ENCODE measurements at regions not wholly inside any gene's neighbourhood (a gene's known extent, or its start where the extent isn't known, plus 50 kb on each side); places are given as distances from the start of the nearest gene placed in this dataset.

- Mint-ChIP-seq H3K27ac (ENCODE audit: low read depth, unreplicated experiment) (no peak overlapping the region), H3K27me3 (ENCODE audit: insufficient read depth, unreplicated experiment) (no peaks in the 10 kb centered on the region), H3K4me1 (ENCODE audit: insufficient read depth, unreplicated experiment) (no peaks in the 10 kb centered on the region), H3K9me3 (ENCODE audit: unreplicated experiment) (no peaks in the 10 kb centered on the region), H3K36me3 (ENCODE audit: insufficient read depth, unreplicated experiment) (no peaks in the 10 kb centered on the region), H3K4me3 (ENCODE audit: unreplicated experiment) (no peak overlapping the region)
- TF ChIP-seq CTCF (IDR thresholded peaks at IDR 0.05; ENCODE audit: unreplicated experiment), result no peak
- POLR2A ChIA-PET, result no interaction called here
- CTCF ChIA-PET, result no interaction called here
- DNase-seq (ENCODE audit: unreplicated experiment), result no peak
- intact Hi-C loops (cut with micrococcal nuclease), result no loop called here
- BruUV-seq (replicated peaks), result no TSS peak
Observed at GRCh38 chr6:126280287-126280686, 59.6 kb upstream of the CENPW start.

- POLR2A ChIA-PET, result interaction anchor here (0.7 kb wide), 1 partner anchor 21 kb away, joined by 4 read pairs; no protein-coding TSS in a partner anchor
- DNase-seq (ENCODE audit: unreplicated experiment), result no peak
- H3K4me1 Mint-ChIP-seq (ENCODE audit: insufficient read depth, unreplicated experiment), result no peaks in the 10 kb centered on the region
- H3K27ac Mint-ChIP-seq (ENCODE audit: low read depth, unreplicated experiment), result no peak overlapping the region
- no TSS peak for BruUV-seq (replicated peaks)
- intact Hi-C loops (cut with micrococcal nuclease), result no loop called here
- H3K27me3 Mint-ChIP-seq (ENCODE audit: insufficient read depth, unreplicated experiment), result no peaks in the 10 kb centered on the region
- no peaks in the 10 kb centered on the region for H3K36me3 Mint-ChIP-seq (ENCODE audit: insufficient read depth, unreplicated experiment)
- no peaks in the 10 kb centered on the region for H3K9me3 Mint-ChIP-seq (ENCODE audit: unreplicated experiment)
- CTCF ChIA-PET, result no interaction called here
- no peak overlapping the region for H3K4me3 Mint-ChIP-seq (ENCODE audit: unreplicated experiment)
- no peak for TF ChIP-seq CTCF (IDR thresholded peaks at IDR 0.05; ENCODE audit: unreplicated experiment)
Observed at GRCh38 chr6:126285871-126286365, 54.0 kb upstream of the CENPW start.
